Activated T-helper 2 cell treated with anti-CD3 and anti-CD28 coated beads, Interferon-gamma antibody, Interleukin-2, Interleukin-4, amounts not matched to agents 10 μg/mL and 5 μg/mL and 100 μg/mL, durations not matched to agents 14 hours and 24 hours and 36 hours (primary cell): ENCODE measurements at regions not wholly inside any gene's neighbourhood (a gene's known extent, or its start where the extent isn't known, plus 50 kb on each side); places are given as distances from the start of the nearest gene placed in this dataset.

Source experiments
- DNase-seq: peaks from one replicate; pipeline ENCODE4 v3.0.0; 2021; ENCODE audit warnings: low spot score
- H3K27ac Mint-ChIP-seq: one replicate; pipeline ENCODE4 v1.8.0; 2021; ENCODE audit warnings: mixed read lengths
- H3K27me3 Mint-ChIP-seq: one replicate; pipeline ENCODE4 v1.8.0; 2021; ENCODE audit warnings: low read depth, mixed read lengths
- H3K36me3 Mint-ChIP-seq: one replicate; pipeline ENCODE4 v1.8.0; 2021; ENCODE audit warnings: low read depth, mixed read lengths
- H3K4me1 Mint-ChIP-seq: one replicate; pipeline ENCODE4 v1.8.0; 2021; ENCODE audit warnings: low read depth, mixed read lengths
- H3K4me3 Mint-ChIP-seq: one replicate; pipeline ENCODE4 v1.8.0; 2021; ENCODE audit warnings: low read depth, mild to moderate bottlenecking, moderate library complexity, mixed read lengths
- H3K9me3 Mint-ChIP-seq: one replicate; pipeline ENCODE4 v1.8.0; 2021; ENCODE audit warnings: mixed read lengths
- intact Hi-C: fragments of 100-400 bp; cut with micrococcal nuclease; formaldehyde crosslinking; loops from one replicate; pipeline ENCODE4 v1.15.1; 2023

DNA sequence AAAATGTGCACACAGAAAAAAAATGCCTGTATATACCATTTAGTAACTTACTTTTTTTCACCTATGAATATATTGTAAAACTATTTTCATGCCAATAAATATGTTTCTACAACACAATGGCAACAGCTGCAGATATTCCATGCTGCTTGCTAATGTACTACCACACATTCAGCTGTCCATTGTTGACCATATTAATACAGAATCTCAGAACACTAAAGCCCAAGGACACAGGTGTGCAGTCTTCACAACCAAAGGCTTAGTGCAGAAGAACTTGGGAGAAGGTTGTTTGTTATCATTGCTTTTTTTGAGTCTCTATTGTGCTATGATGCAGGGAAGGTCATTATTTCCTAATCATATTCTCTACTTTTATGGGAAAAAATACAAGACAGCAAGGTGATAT is 79.6 kb downstream of the DIPK2A start:
- DNase-seq = no peak
- intact Hi-C loops = no loop called here
- Mint-ChIP-seq H3K27ac (no peak overlapping the region), H3K36me3 (no peaks in the 10 kb centered on the region), H3K4me1 (no peaks in the 10 kb centered on the region), H3K4me3 (no peak overlapping the region), H3K27me3 (no peaks in the 10 kb centered on the region), H3K9me3 (no peaks in the 10 kb centered on the region)

DNA sequence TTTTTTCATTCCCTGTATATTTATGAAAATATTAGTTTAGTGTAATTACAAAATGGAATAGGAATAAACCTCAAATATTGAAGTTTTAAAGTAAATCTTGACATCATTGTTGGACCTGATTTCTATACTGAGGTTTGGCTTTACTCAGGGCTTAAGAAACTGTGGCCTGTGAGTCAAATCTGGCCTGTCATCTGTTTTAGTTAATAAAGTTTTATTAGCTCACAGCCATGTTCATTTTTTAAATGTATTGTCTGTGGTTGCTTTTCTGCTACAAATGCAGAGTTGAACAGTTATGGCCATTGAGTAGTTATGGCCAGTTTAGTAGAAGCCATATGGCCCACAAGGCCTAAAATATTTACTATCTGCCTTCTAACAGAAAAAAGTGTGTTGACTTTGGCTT is 80.7 kb downstream of the DIPK2A start:
- H3K27ac Mint-ChIP-seq = no peak overlapping the region
- no peak for DNase-seq
- H3K36me3 Mint-ChIP-seq = no peaks in the 10 kb centered on the region
- intact Hi-C loops = no loop called here
- H3K4me1 Mint-ChIP-seq = no peaks in the 10 kb centered on the region
- H3K4me3 Mint-ChIP-seq = no peak overlapping the region
- H3K27me3 Mint-ChIP-seq = no peaks in the 10 kb centered on the region
- no peaks in the 10 kb centered on the region for H3K9me3 Mint-ChIP-seq

DNA sequence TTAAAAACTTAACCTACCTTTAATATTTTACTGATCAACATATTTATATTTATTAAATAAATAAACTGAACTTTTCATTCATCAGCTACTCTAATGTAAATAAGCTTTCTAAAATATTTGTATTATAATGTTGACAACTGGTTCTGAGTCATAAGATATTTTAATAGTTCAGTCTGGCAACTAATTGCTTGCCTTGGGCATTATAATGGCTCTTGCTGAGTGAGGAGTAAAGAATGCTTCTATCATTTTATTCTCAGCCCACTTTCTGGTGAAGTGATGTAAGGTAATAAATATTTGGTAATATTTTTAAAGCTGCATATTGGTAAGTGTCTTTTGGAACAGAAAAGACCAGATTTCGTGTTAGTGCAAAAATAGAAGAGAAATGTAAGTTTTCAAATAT is 81.5 kb downstream of the DIPK2A start:
- intact Hi-C loops = no loop called here
- no peaks in the 10 kb centered on the region for H3K27me3 Mint-ChIP-seq
- no peak for DNase-seq
- no peak overlapping the region for H3K4me3 Mint-ChIP-seq
- no peaks in the 10 kb centered on the region for H3K36me3 Mint-ChIP-seq
- no peak overlapping the region for H3K27ac Mint-ChIP-seq
- H3K4me1 Mint-ChIP-seq = no peaks in the 10 kb centered on the region
- H3K9me3 Mint-ChIP-seq = no peaks in the 10 kb centered on the region

DNA sequence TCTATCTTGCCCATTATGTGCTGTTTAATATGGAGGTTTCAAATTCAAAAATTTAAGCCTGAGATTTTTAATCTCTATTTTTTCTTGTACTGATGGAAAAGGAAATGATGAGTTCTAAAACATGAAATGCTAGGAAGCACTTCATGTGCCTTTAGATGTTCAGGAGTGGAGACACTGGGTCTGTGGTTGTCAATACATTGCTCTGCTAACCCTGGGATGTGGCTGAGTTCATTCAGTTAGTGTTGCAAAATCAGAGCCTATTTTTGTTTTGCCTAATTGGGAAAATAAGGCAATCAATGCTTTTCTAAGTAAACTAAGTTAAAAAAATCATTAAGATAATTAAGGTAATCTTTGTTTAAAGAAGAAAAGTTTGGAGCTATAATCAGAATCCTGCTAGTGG is 83.1 kb downstream of the DIPK2A start:
- no peaks in the 10 kb centered on the region for H3K4me1 Mint-ChIP-seq
- H3K4me3 Mint-ChIP-seq = no peak overlapping the region
- H3K36me3 Mint-ChIP-seq = no peaks in the 10 kb centered on the region
- H3K9me3 Mint-ChIP-seq = no peaks in the 10 kb centered on the region
- peaks cover 3% of the 10 kb centered on the region for H3K27me3 Mint-ChIP-seq
- intact Hi-C loops = no loop called here
- no peak for DNase-seq
- H3K27ac Mint-ChIP-seq = no peak overlapping the region

DNA sequence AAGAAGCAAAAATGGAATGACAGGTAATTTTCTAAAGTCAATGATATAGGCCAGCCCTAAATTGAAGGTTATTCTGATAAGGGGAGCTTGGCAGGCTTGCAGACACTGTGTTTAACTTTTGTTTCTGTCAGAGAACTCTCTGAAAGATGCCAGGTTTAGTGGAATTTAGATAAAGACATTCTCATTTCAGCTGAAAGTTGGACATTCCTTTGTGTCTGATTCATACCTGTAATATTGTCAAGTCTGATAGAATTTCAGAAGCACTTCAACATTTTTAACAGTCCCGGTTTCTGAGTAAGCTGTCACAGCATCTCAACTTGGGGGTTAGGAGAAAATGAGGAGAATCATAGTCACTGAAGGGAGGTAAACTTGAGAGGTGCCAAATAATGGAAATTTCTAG is 84.0 kb downstream of the DIPK2A start:
- DNase-seq = no peak
- intact Hi-C loops = no loop called here
- no peaks in the 10 kb centered on the region for H3K4me1 Mint-ChIP-seq
- H3K27me3 Mint-ChIP-seq = peaks cover 3% of the 10 kb centered on the region
- H3K27ac Mint-ChIP-seq = no peak overlapping the region
- no peaks in the 10 kb centered on the region for H3K9me3 Mint-ChIP-seq
- H3K36me3 Mint-ChIP-seq = no peaks in the 10 kb centered on the region
- no peak overlapping the region for H3K4me3 Mint-ChIP-seq

DNA sequence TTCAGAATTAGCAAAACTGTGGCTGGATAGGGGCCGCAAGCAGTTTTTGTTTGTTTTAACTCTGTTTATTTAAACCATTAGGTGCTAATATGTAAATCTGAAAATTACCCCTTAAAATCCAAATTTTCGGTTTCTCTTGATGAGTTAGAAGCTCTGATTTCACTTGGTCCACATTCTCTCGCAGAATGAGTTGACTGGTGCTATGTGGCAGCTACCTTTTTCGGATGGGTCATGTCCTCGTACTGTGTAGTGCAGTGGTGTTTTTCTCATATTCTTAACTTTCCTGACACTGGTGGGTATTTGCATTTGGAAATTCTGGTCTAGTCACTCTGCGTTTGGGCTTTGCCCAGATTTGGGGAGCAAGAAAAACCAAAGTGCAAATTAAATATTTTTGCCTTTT is 87.1 kb downstream of the DIPK2A start:
- no peak for DNase-seq
- Mint-ChIP-seq H3K4me3 (no peak overlapping the region), H3K27me3 (peaks cover 3% of the 10 kb centered on the region), H3K9me3 (no peaks in the 10 kb centered on the region), H3K36me3 (no peaks in the 10 kb centered on the region), H3K4me1 (no peaks in the 10 kb centered on the region), H3K27ac (no peak overlapping the region)
- intact Hi-C loops = no loop called here

DNA sequence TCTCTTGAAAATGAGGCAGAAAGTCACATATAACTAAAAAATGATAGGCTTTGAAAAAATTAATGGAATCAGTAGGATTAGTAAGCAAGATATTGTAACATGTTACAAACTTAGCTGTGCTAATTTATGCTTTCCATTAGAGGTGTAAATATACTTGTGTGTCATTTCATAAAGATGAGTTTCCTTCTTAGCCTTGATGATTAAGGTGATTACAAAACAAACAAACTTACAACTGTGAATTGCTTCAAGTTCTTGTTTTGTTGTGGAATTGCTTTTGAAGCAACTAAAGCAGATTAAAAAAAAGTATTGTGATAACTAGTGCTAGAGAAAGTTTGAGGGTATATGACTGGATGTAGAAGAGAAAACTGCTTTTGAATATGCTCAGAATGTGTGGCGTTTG is 87.9 kb downstream of the DIPK2A start:
- Mint-ChIP-seq H3K4me3 (no peak overlapping the region), H3K27me3 (peaks cover 3% of the 10 kb centered on the region), H3K9me3 (no peaks in the 10 kb centered on the region), H3K36me3 (no peaks in the 10 kb centered on the region), H3K4me1 (no peaks in the 10 kb centered on the region), H3K27ac (no peak overlapping the region)
- DNase-seq = no peak
- intact Hi-C loops = no loop called here

DNA sequence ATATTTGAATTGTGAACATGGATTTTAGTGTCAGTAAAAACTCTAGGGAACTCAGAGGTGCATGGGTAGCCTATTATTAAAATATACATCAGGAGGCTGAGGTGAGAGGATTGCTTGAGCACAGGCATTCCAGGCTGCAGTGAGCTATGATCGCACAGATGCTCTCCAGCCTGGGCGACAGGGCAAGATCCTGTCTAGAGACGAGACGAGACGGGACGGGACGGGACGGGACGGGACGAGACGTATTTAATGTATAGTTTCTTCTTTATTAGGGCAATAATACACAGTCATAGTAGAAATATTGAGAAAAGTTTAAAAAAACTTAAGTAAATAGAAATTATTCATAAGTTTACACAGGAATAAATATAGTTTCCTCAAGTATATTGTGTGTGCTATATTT is 89.3 kb downstream of the DIPK2A start:
- Mint-ChIP-seq H3K27me3 (peaks cover 3% of the 10 kb centered on the region), H3K27ac (no peak overlapping the region), H3K4me1 (no peaks in the 10 kb centered on the region), H3K9me3 (no peaks in the 10 kb centered on the region), H3K36me3 (no peaks in the 10 kb centered on the region), H3K4me3 (no peak overlapping the region)
- intact Hi-C loops = no loop called here
- DNase-seq = no peak

DNA sequence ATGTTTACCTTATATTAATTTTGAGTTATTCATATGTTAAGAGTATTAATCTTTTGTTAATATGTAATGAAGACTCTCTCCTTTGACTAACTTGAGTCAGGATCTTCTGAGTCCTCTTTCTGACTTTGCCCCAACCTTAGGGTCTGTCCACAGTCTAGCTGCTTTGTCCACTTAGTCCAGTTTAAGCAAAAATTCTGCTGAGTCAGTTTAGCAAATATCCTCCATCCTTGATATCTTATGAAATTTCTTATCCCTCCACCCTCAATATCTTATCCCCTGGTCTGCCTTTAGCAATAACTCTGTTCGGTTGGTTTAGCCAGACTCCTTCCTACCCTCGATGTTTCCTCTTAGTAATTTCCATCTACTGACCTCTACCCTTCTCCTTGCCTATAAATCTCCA is 91.7 kb downstream of the DIPK2A start:
- Mint-ChIP-seq H3K4me3 (no peak overlapping the region), H3K36me3 (no peaks in the 10 kb centered on the region), H3K4me1 (no peaks in the 10 kb centered on the region), H3K27me3 (peaks cover 3% of the 10 kb centered on the region), H3K9me3 (no peaks in the 10 kb centered on the region), H3K27ac (no peak overlapping the region)
- intact Hi-C loops = no loop called here
- DNase-seq = no peak

DNA sequence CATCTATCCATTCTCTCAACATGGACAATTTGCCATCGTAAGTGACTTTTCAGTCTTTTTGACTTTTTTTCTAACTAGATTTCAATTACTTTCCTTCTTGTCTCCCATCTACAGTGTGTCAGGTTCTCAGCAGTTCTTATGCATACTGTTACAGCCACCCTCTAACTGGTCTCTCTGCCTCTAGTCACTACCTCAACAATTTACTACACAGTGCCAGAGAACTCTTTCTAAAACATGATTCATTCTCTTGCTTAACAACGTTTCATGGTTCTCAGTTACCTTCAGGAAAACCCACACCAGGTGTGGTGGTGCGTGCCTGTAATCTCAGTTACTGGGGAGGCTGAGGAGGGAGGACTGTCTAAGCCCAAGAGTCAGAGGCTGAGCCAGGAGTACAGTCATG is 95.4 kb downstream of the DIPK2A start:
- no peak for DNase-seq
- Mint-ChIP-seq H3K27ac (no peak overlapping the region), H3K9me3 (peaks cover 12% of the 10 kb centered on the region), H3K36me3 (no peaks in the 10 kb centered on the region), H3K4me3 (no peak overlapping the region), H3K27me3 (no peaks in the 10 kb centered on the region), H3K4me1 (no peaks in the 10 kb centered on the region)
- intact Hi-C loops = no loop called here

DNA sequence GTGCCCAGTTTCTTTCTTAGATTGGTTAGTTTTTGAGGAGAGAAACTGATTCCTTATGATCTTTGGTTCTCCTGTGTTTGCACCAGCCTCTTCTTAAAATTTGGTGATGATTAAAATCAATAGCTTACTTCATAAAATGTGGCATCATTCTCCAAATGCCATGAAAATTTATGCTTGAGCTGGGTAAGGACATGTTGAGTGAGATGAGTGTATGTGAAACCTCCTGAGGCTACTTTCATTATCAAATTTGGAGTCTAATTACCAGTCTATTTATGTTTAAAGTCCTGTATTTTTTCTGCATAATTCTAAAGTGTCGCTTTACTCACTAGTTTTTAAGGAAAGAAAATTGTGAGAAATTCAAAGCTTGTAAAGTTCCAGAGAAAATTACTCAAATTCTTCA is 102.1 kb downstream of the DIPK2A start:
- Mint-ChIP-seq H3K27me3 (no peaks in the 10 kb centered on the region), H3K27ac (no peak overlapping the region), H3K36me3 (no peaks in the 10 kb centered on the region), H3K4me3 (no peak overlapping the region), H3K4me1 (no peaks in the 10 kb centered on the region), H3K9me3 (peaks cover 16% of the 10 kb centered on the region)
- intact Hi-C loops = no loop called here
- no peak for DNase-seq

DNA sequence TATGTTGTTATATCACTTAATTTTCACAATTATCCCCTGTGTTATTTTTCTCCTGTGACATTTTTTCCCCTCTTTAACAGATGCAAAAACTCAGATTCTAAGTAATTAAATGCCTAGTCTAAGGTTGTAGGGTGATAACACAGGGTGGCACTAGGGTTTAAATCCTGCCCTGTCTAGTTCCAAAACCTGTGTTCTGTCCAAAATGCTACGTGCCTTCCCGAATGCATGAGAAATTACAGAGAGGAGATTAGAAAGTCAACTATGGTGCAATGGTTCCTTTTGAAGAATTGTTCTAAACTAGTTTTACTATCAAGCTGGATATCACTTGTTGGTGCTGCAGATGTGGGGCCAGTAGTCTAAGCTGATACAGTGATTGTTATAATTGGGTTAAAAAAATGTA is 108.0 kb downstream of the DIPK2A start:
- no peaks in the 10 kb centered on the region for H3K27me3 Mint-ChIP-seq
- no peak overlapping the region for H3K27ac Mint-ChIP-seq
- H3K4me1 Mint-ChIP-seq = no peaks in the 10 kb centered on the region
- H3K4me3 Mint-ChIP-seq = no peak overlapping the region
- no peaks in the 10 kb centered on the region for H3K9me3 Mint-ChIP-seq
- no peaks in the 10 kb centered on the region for H3K36me3 Mint-ChIP-seq
- DNase-seq = no peak
- intact Hi-C loops = no loop called here

DNA sequence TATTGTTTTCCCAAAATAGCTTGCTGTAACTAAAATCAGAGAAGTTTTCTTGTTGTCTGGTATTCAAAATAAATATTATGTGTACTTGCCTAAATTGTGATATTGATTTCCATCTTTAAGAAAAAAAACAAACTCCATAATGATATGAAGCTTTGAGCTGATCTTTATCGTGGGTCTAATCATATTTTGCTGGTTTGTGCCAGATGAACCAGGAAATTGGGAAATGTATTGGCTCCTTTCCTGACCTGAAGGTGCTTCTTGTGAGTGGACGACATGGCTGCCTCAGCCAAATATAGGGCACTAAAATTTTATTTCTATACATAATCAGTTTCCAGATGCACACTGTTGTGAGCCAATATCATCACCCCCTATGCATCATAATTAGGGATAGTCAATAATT is 113.3 kb downstream of the DIPK2A start:
- H3K27me3 Mint-ChIP-seq = no peaks in the 10 kb centered on the region
- H3K27ac Mint-ChIP-seq = no peak overlapping the region
- no peaks in the 10 kb centered on the region for H3K36me3 Mint-ChIP-seq
- intact Hi-C loops = no loop called here
- DNase-seq = no peak
- H3K9me3 Mint-ChIP-seq = no peaks in the 10 kb centered on the region
- no peak overlapping the region for H3K4me3 Mint-ChIP-seq
- H3K4me1 Mint-ChIP-seq = no peaks in the 10 kb centered on the region

DNA sequence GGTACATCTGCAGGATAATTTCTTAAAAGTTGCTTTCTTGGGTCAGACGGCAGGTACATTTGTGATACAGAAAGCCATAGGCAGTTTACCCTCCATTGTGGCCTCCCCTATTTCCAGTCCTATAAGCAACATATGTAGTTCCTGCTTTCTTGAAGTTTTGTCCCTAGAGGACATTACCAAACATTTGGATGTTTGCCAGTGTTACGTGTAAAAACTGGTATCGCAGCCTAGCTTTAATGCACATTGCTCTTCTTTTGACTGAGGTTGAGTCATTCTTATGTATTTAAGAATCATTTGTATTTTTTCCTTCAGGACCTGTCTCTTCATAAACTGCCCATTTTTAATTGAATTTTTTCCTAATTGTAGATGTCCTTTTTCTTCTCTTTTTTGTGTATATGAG is 114.3 kb downstream of the DIPK2A start:
- H3K9me3 Mint-ChIP-seq = no peaks in the 10 kb centered on the region
- no peak overlapping the region for H3K4me3 Mint-ChIP-seq
- no peaks in the 10 kb centered on the region for H3K36me3 Mint-ChIP-seq
- no peaks in the 10 kb centered on the region for H3K4me1 Mint-ChIP-seq
- DNase-seq = no peak
- H3K27me3 Mint-ChIP-seq = no peaks in the 10 kb centered on the region
- no peak overlapping the region for H3K27ac Mint-ChIP-seq
- intact Hi-C loops = no loop called here
